NCI-H2029 treated with DMSO at 0.1 percent for 48 hours (cell line): ENCODE measurements at regions not wholly inside any gene's neighbourhood (a gene's known extent, or its start where the extent isn't known, plus 50 kb on each side); places are given as distances from the start of the nearest gene placed in this dataset.

Experiments
- DNase-seq: peaks from one replicate; lab custom pipeline; 2025; lab: John Stamatoyannopoulos, UW

DNA sequence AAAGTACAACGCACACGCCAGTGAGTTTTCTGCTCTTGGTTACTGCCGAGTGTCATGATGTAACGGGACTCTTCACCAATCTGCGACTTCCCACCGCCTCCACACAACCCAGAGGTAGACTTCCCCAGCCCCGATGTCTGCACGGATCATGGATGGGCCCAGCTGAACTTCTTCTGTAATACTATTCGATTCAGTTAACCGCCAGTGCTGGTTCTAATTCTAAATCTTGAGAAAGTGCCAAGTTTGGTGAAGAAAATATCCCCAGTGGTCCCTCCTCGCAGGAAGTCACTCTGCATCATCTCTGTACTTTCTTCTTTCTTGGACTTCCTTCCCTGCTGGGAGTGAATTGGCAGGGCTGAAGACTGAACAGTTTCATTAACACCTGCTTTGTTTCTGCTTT is 77.6 kb upstream of the SLC35F4 start:
- no peak for DNase-seq

DNA sequence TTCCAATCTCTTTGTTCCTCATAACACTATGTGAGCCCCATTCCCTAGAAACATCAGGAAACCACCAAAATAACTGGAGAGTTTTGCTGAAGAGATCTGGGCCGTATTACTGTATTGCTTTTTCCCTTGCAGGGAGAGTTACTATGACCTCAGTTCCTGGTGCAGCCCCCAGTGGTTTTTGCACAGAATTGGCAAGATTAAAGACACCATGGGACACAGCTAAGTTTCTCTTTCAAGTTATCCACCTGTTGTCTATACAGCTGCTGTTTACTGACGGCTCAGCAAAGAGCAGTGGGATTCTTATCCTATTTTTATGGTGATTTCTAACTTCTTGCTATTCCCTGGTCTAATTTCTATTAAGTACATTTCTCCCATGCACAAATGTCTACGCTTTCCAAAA is 77.1 kb upstream of the SLC35F4 start:
- no peak for DNase-seq

DNA sequence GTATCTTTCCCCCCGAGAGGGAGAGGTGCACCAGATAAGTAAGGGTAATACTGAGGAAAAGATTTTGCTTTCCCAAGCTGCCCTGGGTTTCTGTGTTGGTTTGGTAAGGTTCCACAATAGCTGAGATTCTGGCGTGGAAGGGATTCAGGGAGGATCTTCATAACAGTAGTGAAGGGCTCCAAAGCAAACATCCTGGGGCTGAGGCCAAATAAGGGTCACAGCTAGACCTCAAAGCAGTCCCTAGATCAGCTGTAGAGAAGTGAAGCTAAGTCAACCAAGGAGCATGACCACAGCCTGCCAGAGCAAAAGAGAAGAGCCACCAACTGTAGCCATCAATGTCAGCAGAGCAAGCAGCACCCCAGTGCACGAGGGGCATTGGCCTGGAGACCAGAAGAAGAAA is 73.2 kb upstream of the SLC35F4 start:
- DNase-seq, result no peak

DNA sequence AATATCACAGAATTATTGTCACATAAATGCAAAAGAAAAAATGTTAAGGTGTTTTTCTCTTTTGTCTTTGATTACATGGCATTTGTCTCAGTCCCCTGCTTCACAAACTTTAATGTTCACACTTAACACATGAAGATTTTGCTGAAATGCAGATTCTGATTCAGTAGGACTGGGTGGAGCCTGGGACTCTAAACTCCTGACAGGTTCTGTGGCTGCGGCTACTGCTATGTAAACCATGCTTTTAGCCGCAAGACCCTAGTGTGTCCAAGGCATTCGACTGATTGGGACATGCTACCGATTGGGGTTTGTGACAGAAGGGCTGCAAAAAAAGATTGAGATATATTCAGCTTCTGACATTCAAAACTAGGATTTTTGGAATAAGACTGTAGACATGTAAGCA is 72.6 kb upstream of the SLC35F4 start:
- no peak for DNase-seq

DNA sequence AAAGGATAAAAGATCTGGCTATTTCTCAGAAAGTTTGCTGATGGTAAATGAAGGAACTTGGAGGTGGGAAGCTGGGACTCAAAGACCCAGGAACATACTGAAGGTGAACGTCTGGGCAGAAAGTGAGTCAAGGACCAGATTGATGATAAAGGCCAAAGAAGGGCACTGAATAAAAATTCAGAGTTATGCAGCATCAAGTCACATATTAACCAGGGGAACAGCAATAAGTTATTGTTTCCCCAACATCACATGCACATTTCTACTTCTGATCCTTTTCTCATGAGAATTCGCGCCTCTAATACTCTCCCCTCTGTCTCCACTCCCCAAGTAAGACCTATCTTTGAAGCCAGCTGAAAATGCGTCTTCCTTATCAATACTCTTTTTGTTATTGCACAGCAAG is 71.8 kb upstream of the SLC35F4 start:
- DNase-seq, result no peak

DNA sequence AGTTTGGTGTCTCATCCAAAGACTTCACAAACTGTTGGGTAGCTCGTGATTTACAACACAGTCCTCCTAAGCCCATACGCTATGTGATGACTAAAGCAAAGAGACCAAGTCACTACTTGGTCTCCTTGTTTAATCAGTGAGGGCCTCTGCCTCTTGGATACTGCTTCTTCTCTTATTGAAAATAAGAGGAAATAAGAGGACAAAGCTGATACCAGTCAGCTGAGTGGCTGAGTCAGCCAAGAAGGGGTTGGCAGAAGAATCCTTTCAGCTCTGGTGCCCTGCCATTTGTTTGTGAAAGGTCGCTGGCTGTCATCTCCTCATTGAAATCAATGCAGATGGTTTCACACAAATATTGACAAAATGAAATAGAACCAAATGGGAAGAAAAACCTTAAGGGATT is 67.5 kb upstream of the SLC35F4 start:
- DNase-seq, result peak; percentile 29

DNA sequence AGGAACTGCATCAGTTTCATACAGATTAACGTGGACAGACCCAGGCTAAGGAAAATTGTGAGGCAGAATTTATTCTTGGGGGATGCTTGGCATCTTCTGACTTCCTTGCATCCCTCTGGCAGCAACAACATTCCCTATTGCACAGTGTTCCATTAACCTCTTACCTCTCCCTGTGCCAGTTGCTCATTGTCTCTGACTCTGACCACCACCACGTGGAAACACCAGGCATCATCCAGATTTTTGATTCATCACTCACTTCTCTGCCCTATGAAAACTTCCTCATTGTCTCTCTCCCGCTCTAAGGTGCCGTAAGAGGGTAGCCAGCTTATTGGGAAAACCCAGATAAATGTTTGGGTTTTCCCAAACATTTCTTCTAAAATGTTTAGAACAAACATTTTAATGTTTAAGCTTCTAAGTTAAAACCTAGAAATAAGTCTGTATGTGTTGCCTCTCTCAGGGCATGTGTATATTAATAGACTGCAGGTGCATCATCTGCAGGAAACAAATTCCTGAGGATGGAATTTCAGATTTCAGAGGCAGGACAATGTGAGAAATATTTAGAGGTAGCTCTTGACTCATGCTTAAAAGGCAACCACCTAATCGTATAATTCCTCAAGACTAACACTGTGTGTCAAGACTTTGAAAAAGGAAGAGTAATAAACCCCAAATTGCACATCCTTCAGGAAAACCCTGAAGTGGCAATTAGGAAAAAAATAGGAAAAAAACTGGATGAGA is 64.5 kb upstream of the SLC35F4 start:
- no peak for DNase-seq

DNA sequence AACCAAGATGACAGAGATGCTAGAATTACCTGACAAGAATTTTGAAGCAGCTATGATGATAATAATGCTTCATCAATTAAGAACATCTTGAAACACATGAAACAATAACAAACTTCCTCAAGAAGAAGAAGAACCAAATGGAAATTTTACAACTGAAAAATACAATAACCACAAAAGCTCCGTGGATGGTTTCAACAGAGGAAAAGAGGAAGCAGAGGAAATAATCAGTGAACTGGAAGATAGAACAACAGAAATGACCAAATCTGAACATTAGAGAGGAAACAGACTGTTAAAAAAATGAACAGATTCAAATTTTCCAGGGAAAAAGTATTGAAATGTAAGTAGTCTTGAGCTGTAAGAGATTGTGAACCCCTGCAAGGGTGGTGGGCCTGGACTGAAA is 62.8 kb upstream of the SLC35F4 start:
- no peak for DNase-seq

DNA sequence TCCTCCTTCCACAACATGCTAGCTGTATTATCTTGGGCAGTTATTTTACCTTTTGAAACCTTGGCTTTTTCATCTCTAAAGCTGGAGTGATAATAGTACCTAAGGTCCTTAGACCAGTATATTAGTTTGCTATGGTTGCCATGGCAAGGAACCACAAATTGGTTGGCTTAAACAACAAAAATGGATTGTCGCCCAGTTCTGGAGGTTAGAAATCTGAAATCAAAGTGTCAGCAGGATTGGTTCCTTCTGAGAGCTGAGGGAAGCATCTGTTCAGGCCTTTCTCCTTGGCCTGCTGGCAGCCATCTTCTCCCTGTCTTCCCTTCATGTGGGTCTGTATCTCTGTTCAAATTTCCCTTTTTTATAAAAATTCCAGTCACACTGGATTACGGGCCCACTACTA is 55.5 kb upstream of the SLC35F4 start:
- DNase-seq, result no peak

DNA sequence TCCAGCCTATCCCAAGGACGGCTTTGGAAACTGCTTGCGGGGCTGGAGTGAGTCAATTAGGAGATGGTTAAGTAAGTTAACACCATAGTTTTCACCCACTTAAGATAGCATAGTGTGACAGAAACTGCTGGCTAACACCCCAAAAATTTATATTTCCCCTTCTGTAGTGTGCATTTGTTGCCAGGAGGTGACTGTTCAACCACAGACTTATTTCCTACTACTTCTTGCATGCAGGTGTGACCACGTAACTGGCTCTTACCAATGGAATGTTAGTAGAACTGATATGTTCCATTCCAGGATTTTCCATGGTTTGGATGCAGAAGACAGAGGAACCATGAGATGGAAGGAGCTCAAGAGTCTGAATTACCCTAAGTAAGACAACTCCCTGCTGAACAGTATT is 52.9 kb upstream of the SLC35F4 start:
- DNase-seq, result no peak
